SK-N-SH (cell line): ENCODE measurements at regions not wholly inside any gene's neighbourhood (a gene's known extent, or its start where the extent isn't known, plus 50 kb on each side); places are given as distances from the start of the nearest gene placed in this dataset.

Source experiments
- CTCF ChIA-PET: fragments of 300-600, 350-600 bp; formaldehyde crosslinking; extraction: SDS; loops from one replicate; lab custom pipeline; 2021; lab: Yijun Ruan, JAX
- POLR2A ChIA-PET: fragments of 350-600 bp; sonication (Branson Sonifier 250); formaldehyde crosslinking; extraction: SDS; loops from one replicate; lab custom pipeline; 2020; ENCODE audit warnings: antibody characterized with exemption, inconsistent platforms; lab: Yijun Ruan, JAX
- DNase-seq: peaks from one replicate; pipeline ENCODE4 v3.0.0; 2012
- H2AFZ ChIP-seq: fragments of 200-600 bp; sonication (generic); 2 replicates; pipeline ENCODE4 v1.8.1; 2016; ENCODE audit warnings: antibody characterized with exemption, mild to moderate bottlenecking, low read depth
- H3F3A ChIP-seq: fragments of 200-600 bp; sonication (generic); replicated peaks from 2 replicates; pipeline ENCODE3; 2016; ENCODE audit warnings: antibody characterized with exemption, mild to moderate bottlenecking; ENCODE audit not compliant: insufficient read depth
- H3K27ac ChIP-seq, 2 experiments: fragments of 200-500 bp in 1 of 2; fragments of 200-600 bp in 1 of 2; sonication (Bioruptor generic) in 1 of 2; sonication (generic), shearing (Covaris generic) in 1 of 2; 2 replicates each; pipeline versions ENCODE4 v1.5.1 to v1.6.1; 2014 to 2016; ENCODE audit warnings: low read depth in 2 of 2, inconsistent platforms in 1 of 2, low read length in 1 of 2, mild to moderate bottlenecking in 1 of 2, mixed read lengths in 1 of 2
- H3K27me3 ChIP-seq: fragments of 200-600 bp; sonication (generic), shearing (Covaris generic); 2 replicates; pipeline ENCODE4 v1.6.1; 2016; ENCODE audit warnings: mixed run types; ENCODE audit not compliant: insufficient read depth
- H3K36me3 ChIP-seq, 2 experiments: fragments of 200-500 bp in 1 of 2; fragments of 200-600 bp in 1 of 2; sonication (Bioruptor generic) in 1 of 2; sonication (generic) in 1 of 2; replicated peaks in 1 of 2; 2 replicates each; pipeline versions ENCODE3 to v1.5.1; 2014 to 2016; ENCODE audit warnings: low read length in 1 of 2, mild to moderate bottlenecking in 1 of 2; ENCODE audit not compliant: insufficient read depth in 2 of 2, control insufficient read depth in 1 of 2
- H3K4me1 ChIP-seq, 2 experiments: fragments of 200-500 bp in 1 of 2; fragments of 200-600 bp in 1 of 2; sonication (Bioruptor generic) in 1 of 2; sonication (generic), shearing (Covaris generic) in 1 of 2; 2 replicates each; pipeline versions ENCODE4 v1.5.1 to v1.6.1; 2014 to 2016; ENCODE audit warnings: low read depth in 1 of 2, low read length in 1 of 2, mixed run types in 1 of 2; ENCODE audit not compliant: insufficient read depth in 2 of 2, control insufficient read depth in 1 of 2
- H3K4me2 ChIP-seq: fragments of 200-600 bp; sonication (generic), shearing (Covaris generic); 2 replicates; pipeline ENCODE4 v1.6.1; 2017; ENCODE audit warnings: mixed run types
- H3K4me3 ChIP-seq, 2 experiments: fragments of 200-500 bp in 1 of 2; fragments of 200-600 bp in 1 of 2; sonication (Bioruptor generic) in 1 of 2; sonication (generic), shearing (Covaris generic) in 1 of 2; 2 replicates each; pipeline versions ENCODE4 v1.5.1 to v1.8.1; 2014 to 2016; ENCODE audit warnings: low read depth in 2 of 2, inconsistent platforms in 1 of 2, low read length in 1 of 2, mild to moderate bottlenecking in 1 of 2, mixed read lengths in 1 of 2, moderate library complexity in 1 of 2
- H3K79me2 ChIP-seq: fragments of 200-600 bp; sonication (generic); 2 replicates; pipeline ENCODE4 v1.8.1; 2017; ENCODE audit warnings: mild to moderate bottlenecking; ENCODE audit not compliant: insufficient read depth
- H3K9ac ChIP-seq: fragments of 200-600 bp; sonication (generic); 2 replicates; pipeline ENCODE4 v1.6.1; 2017; ENCODE audit warnings: mixed run types
- H3K9me2 ChIP-seq: fragments of 200-600 bp; sonication (generic); 2 replicates; pipeline ENCODE4 v1.6.1; 2017; ENCODE audit warnings: mixed run types
- H3K9me3 ChIP-seq: fragments of 200-600 bp; sonication (generic); 2 replicates; pipeline ENCODE4 v1.6.1; 2017; ENCODE audit warnings: mixed run types, mild to moderate bottlenecking, moderate library complexity
- H4K20me1 ChIP-seq: fragments of 200-600 bp; sonication (generic); 2 replicates; pipeline ENCODE4 v1.6.1; 2017; ENCODE audit warnings: mild to moderate bottlenecking, mixed run types; ENCODE audit not compliant: insufficient read depth
- CHD2 ChIP-seq: fragments of 150-350 bp; IDR thresholded peaks from 2 replicates; pipeline ENCODE4 v1.6.1; 2018; ENCODE audit warnings: low read length; ENCODE audit not compliant: partially characterized antibody
- ELF1 ChIP-seq: IDR thresholded peaks from 2 replicates; pipeline ENCODE4 v1.4.0; 2012
- GATA2 ChIP-seq: sonication (generic); formaldehyde crosslinking; IDR thresholded peaks from 2 replicates; pipeline ENCODE4 v1.5.0; 2020; ENCODE audit warnings: mild to moderate bottlenecking, missing genetic modification reagents
- MAX ChIP-seq: IDR thresholded peaks from 2 replicates; pipeline ENCODE4 v1.4.0; 2012; ENCODE audit warnings: low read depth
- NRF1 ChIP-seq: IDR thresholded peaks from 2 replicates; pipeline ENCODE4 v1.6.1; 2012; ENCODE audit warnings: low read depth, mild to moderate bottlenecking, low read length
- RCOR1 ChIP-seq: fragments of 150-350 bp; IDR thresholded peaks from 2 replicates; pipeline ENCODE4 v1.6.1; 2017; ENCODE audit warnings: antibody characterized with exemption, low read length
- RXRA ChIP-seq: IDR thresholded peaks from 2 replicates; pipeline ENCODE4 v1.4.0; 2012; ENCODE audit warnings: low read depth, mild to moderate bottlenecking, borderline replicate concordance
- YY1 ChIP-seq: IDR thresholded peaks from 2 replicates; pipeline ENCODE4 v1.4.0; 2012; ENCODE audit warnings: low read depth, mild to moderate bottlenecking
- WGBS: methylation state at CpG from one replicate; pipeline ENCODE4 v1.1.6; 2017; ENCODE audit warnings: low lambda C conversion rate; 5-methylcytosine and 5-hydroxymethylcytosine counted together
- TF ChIP-seq, protein P1 (sequence below): IDR thresholded peaks from 2 replicates; pipeline ENCODE4 v1.6.1; 2012; ENCODE audit warnings: mild to moderate bottlenecking, low read depth, low read length, moderate library complexity
- TF ChIP-seq, protein P2 (sequence below): IDR thresholded peaks from 2 replicates; pipeline ENCODE4 v1.4.0; 2012; ENCODE audit warnings: low read depth, borderline replicate concordance
- TF ChIP-seq, protein P3 (sequence below): fragments of 200-600 bp; sonication (generic); IDR thresholded peaks from 2 replicates; pipeline ENCODE4 v1.6.1; 2017; ENCODE audit warnings: antibody characterized with exemption, mild to moderate bottlenecking, moderate library complexity

DNA sequence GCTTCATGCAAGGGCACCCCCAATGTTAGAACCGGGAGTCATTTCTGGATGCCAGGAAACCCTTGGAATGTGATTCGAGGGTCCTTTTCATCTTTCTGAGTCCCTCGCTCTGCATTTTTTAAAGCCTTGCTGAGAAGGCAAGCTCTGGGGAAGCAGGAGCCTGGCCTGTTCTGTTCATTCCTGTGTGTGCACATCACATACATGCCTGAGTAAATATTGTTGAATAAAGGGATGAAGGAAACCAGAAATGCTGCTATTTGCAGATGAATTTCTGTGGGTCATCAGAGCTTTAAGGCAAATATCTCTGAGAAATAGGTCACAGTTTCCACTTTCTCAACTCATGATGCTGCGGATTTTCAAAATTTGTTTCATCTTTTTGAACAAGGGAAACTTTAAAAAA lies 170.1 kb downstream of the PAH start:
- TF ChIP-seq CHD2 = no peak
- TF ChIP-seq, protein P1, sequence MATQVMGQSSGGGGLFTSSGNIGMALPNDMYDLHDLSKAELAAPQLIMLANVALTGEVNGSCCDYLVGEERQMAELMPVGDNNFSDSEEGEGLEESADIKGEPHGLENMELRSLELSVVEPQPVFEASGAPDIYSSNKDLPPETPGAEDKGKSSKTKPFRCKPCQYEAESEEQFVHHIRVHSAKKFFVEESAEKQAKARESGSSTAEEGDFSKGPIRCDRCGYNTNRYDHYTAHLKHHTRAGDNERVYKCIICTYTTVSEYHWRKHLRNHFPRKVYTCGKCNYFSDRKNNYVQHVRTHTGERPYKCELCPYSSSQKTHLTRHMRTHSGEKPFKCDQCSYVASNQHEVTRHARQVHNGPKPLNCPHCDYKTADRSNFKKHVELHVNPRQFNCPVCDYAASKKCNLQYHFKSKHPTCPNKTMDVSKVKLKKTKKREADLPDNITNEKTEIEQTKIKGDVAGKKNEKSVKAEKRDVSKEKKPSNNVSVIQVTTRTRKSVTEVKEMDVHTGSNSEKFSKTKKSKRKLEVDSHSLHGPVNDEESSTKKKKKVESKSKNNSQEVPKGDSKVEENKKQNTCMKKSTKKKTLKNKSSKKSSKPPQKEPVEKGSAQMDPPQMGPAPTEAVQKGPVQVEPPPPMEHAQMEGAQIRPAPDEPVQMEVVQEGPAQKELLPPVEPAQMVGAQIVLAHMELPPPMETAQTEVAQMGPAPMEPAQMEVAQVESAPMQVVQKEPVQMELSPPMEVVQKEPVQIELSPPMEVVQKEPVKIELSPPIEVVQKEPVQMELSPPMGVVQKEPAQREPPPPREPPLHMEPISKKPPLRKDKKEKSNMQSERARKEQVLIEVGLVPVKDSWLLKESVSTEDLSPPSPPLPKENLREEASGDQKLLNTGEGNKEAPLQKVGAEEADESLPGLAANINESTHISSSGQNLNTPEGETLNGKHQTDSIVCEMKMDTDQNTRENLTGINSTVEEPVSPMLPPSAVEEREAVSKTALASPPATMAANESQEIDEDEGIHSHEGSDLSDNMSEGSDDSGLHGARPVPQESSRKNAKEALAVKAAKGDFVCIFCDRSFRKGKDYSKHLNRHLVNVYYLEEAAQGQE = no peak
- no peak for TF ChIP-seq GATA2 (CRISPR knock-in tag)
- TF ChIP-seq, protein P2, sequence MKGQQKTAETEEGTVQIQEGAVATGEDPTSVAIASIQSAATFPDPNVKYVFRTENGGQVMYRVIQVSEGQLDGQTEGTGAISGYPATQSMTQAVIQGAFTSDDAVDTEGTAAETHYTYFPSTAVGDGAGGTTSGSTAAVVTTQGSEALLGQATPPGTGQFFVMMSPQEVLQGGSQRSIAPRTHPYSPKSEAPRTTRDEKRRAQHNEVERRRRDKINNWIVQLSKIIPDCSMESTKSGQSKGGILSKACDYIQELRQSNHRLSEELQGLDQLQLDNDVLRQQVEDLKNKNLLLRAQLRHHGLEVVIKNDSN = no peak
- no peak for TF ChIP-seq RCOR1
- TF ChIP-seq, protein P3, sequence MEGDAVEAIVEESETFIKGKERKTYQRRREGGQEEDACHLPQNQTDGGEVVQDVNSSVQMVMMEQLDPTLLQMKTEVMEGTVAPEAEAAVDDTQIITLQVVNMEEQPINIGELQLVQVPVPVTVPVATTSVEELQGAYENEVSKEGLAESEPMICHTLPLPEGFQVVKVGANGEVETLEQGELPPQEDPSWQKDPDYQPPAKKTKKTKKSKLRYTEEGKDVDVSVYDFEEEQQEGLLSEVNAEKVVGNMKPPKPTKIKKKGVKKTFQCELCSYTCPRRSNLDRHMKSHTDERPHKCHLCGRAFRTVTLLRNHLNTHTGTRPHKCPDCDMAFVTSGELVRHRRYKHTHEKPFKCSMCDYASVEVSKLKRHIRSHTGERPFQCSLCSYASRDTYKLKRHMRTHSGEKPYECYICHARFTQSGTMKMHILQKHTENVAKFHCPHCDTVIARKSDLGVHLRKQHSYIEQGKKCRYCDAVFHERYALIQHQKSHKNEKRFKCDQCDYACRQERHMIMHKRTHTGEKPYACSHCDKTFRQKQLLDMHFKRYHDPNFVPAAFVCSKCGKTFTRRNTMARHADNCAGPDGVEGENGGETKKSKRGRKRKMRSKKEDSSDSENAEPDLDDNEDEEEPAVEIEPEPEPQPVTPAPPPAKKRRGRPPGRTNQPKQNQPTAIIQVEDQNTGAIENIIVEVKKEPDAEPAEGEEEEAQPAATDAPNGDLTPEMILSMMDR = no peak
- no peak for TF ChIP-seq ELF1
- TF ChIP-seq YY1 = no peak
- TF ChIP-seq MAX = no peak
- no peak for TF ChIP-seq RXRA
- no peak for TF ChIP-seq NRF1
- Histone ChIP-seq H3F3A (no peaks in the 10 kb centered on the region), H3K27ac (no peak overlapping the region), H3K9me2 (no peaks in the 10 kb centered on the region), H3K9me3 (no peaks in the 10 kb centered on the region), H3K27me3 (no peaks in the 10 kb centered on the region), H3K4me1 (no peaks in the 10 kb centered on the region), H4K20me1 (no peaks in the 10 kb centered on the region), H3K79me2 (no peaks in the 10 kb centered on the region), H3K36me3 (no peaks in the 10 kb centered on the region), H3K4me2 (no peak overlapping the region), H2AFZ (no peak overlapping the region), H3K9ac (no peak overlapping the region), H3K4me3 (no peak overlapping the region)
- no peak for DNase-seq
- CTCF ChIA-PET = no interaction called here
- WGBS = 35% methylated on average over 4 of the region's 4 CpGs
- POLR2A ChIA-PET = no interaction called here
